SK-N-SH treated with all-trans-retinoic acid at 6 μM for 48 hours (cell line): ENCODE measurements at regions not wholly inside any gene's neighbourhood (a gene's known extent, or its start where the extent isn't known, plus 50 kb on each side); places are given as distances from the start of the nearest gene placed in this dataset.
"Not testable (repeated sequence)": the region's sequence is repeated elsewhere in the genome, so short reads cannot be mapped to it uniquely, and the experiment has no call there.

Experiments used
- ATAC-seq: fragments of 200-7000 bp; cut with Tn5 transposase; 3 replicates; pipeline ENCODE4 v1.9.1; 2020; ENCODE audit warnings: mild to moderate bottlenecking, moderate library complexity
- ARNTL ChIP-seq: fragments of 450-650 bp; formaldehyde crosslinking; IDR thresholded peaks from 2 replicates; pipeline ENCODE4 v1.5.0; 2020; ENCODE audit warnings: low read depth, mild to moderate bottlenecking, moderate library complexity, borderline replicate concordance
- BACH2 ChIP-seq: fragments of 250-450 bp; sonication (Bioruptor Pico); IDR thresholded peaks from 2 replicates; pipeline ENCODE4 v1.9.0; 2021; ENCODE audit warnings: mild to moderate bottlenecking, borderline replicate concordance
- CREB5 ChIP-seq: fragments of 250-450 bp; sonication (Bioruptor Pico); IDR thresholded peaks from 2 replicates; pipeline ENCODE4 v1.5.1; 2020; ENCODE audit warnings: low read depth, mild to moderate bottlenecking, moderate library complexity
- CSDC2 ChIP-seq: fragments of 250-450 bp; sonication (Bioruptor Pico); IDR thresholded peaks from 2 replicates; pipeline ENCODE4 v1.5.0; 2020; ENCODE audit warnings: mild to moderate bottlenecking, moderate library complexity
- ESRRG ChIP-seq: fragments of 250-450 bp; sonication (Bioruptor Pico); IDR thresholded peaks from 2 replicates; pipeline ENCODE4 v1.6.1; 2021; ENCODE audit warnings: mild to moderate bottlenecking
- GLIS3 ChIP-seq: fragments of 250-450 bp; sonication (Bioruptor Pico); IDR thresholded peaks from 2 replicates; pipeline ENCODE4 v1.5.0; 2020; ENCODE audit warnings: mild to moderate bottlenecking, moderate library complexity
- ISL1 ChIP-seq: fragments of 250-450 bp; sonication (Bioruptor Pico); IDR thresholded peaks from 2 replicates; pipeline ENCODE4 v2.1.2; 2022; ENCODE audit warnings: mild to moderate bottlenecking, moderate library complexity
- OSR1 ChIP-seq: fragments of 250-450 bp; sonication (Bioruptor Pico); IDR thresholded peaks from 2 replicates; pipeline ENCODE4 v1.8.0; 2022; ENCODE audit warnings: moderate library complexity, mild to moderate bottlenecking, inconsistent platforms
- PATZ1 ChIP-seq: fragments of 250-450 bp; sonication (Bioruptor Pico); IDR thresholded peaks from 2 replicates; pipeline ENCODE4 v1.8.0; 2020; ENCODE audit warnings: mild to moderate bottlenecking, moderate library complexity, borderline replicate concordance
- POU6F1 ChIP-seq: fragments of 250-450 bp; sonication (Bioruptor Pico); IDR thresholded peaks from 2 replicates; pipeline ENCODE4 v1.8.0; 2021; ENCODE audit warnings: low read depth, mild to moderate bottlenecking, moderate library complexity, borderline replicate concordance
- PPARA ChIP-seq: fragments of 250-450 bp; sonication (Bioruptor Pico); IDR thresholded peaks from 2 replicates; pipeline ENCODE4 v1.5.0; 2020; ENCODE audit warnings: mild to moderate bottlenecking, borderline replicate concordance
- RARB ChIP-seq: fragments of 250-450 bp; sonication (Bioruptor Pico); IDR thresholded peaks from 2 replicates; pipeline ENCODE4 v1.8.0; 2021; ENCODE audit warnings: mild to moderate bottlenecking, moderate library complexity
- SNAI2 ChIP-seq: fragments of 250-450 bp; sonication (Bioruptor Pico); IDR thresholded peaks from 2 replicates; pipeline ENCODE4 v1.5.0; 2020; ENCODE audit warnings: mild to moderate bottlenecking, moderate library complexity
- TCF4 ChIP-seq: fragments of 250-450 bp; sonication (Bioruptor Pico); IDR thresholded peaks from 2 replicates; pipeline ENCODE4 v1.8.0; 2021; ENCODE audit warnings: mild to moderate bottlenecking, moderate library complexity, borderline replicate concordance
- TOX ChIP-seq: fragments of 250-450 bp; sonication (Bioruptor Pico); IDR thresholded peaks from 2 replicates; pipeline ENCODE4 v1.8.0; 2021; ENCODE audit warnings: mild to moderate bottlenecking, moderate library complexity, borderline replicate concordance
- TSHZ2 ChIP-seq: fragments of 250-450 bp; sonication (Bioruptor Pico); IDR thresholded peaks from 2 replicates; pipeline ENCODE4 v1.5.0; 2020; ENCODE audit warnings: mild to moderate bottlenecking, moderate library complexity
- ZFP30 ChIP-seq: fragments of 450-650 bp; formaldehyde crosslinking; IDR thresholded peaks from 2 replicates; pipeline ENCODE4 v1.5.0; 2022; ENCODE audit warnings: mild to moderate bottlenecking, moderate library complexity
- ZNF70 ChIP-seq: fragments of 450-650 bp; formaldehyde crosslinking; IDR thresholded peaks from 2 replicates; pipeline ENCODE4 v1.5.0; 2020; ENCODE audit warnings: mild to moderate bottlenecking, moderate library complexity
- ZNF8 ChIP-seq: fragments of 450-650 bp; formaldehyde crosslinking; IDR thresholded peaks from 2 replicates; pipeline ENCODE4 v1.5.0; 2020; ENCODE audit warnings: mild to moderate bottlenecking, moderate library complexity
- TF ChIP-seq, protein P1 (sequence below): fragments of 250-450 bp; sonication (Bioruptor Pico); IDR thresholded peaks from 2 replicates; pipeline ENCODE4 v1.5.1; 2021; ENCODE audit warnings: mild to moderate bottlenecking, moderate library complexity

DNA sequence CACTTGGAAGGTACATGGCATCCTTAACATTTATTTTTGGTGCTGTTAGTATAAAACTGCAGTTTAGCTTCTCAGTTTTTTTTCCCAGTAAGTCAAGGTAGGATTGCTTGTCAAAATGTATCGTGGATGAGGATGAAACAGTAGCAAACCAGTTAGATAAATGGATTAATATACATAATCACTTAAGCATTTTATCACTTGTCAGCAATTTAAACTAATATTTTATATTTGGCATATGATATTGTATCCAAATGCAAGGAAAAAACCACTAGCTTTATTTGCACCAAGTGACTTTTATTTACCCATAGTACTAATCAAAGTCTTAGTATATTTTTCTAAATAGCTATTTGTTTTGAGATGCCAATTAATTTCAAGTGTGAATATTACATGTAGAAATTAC is 137.7 kb upstream of the XIRP2 start:
- ATAC-seq, result no peak
- TF ChIP-seq, protein P1, sequence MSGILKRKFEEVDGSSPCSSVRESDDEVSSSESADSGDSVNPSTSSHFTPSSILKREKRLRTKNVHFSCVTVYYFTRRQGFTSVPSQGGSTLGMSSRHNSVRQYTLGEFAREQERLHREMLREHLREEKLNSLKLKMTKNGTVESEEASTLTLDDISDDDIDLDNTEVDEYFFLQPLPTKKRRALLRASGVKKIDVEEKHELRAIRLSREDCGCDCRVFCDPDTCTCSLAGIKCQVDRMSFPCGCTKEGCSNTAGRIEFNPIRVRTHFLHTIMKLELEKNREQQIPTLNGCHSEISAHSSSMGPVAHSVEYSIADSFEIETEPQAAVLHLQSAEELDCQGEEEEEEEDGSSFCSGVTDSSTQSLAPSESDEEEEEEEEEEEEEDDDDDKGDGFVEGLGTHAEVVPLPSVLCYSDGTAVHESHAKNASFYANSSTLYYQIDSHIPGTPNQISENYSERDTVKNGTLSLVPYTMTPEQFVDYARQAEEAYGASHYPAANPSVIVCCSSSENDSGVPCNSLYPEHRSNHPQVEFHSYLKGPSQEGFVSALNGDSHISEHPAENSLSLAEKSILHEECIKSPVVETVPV (CRISPR knock-in tag), result no peak
- no peak for TF ChIP-seq CSDC2 (CRISPR knock-in tag)
- TF ChIP-seq OSR1 (CRISPR knock-in tag), result no peak
- TF ChIP-seq ISL1 (CRISPR knock-in tag), result no peak
- no peak for TF ChIP-seq TOX (CRISPR knock-in tag)
- no peak for TF ChIP-seq GLIS3 (CRISPR knock-in tag)
- no peak for TF ChIP-seq TCF4 (CRISPR knock-in tag)
- no peak for TF ChIP-seq ESRRG (CRISPR knock-in tag)
- no peak for TF ChIP-seq PPARA (CRISPR knock-in tag)
- no peak for TF ChIP-seq PATZ1 (CRISPR knock-in tag)
- no peak for TF ChIP-seq SNAI2 (CRISPR knock-in tag)
- no peak for TF ChIP-seq ZNF8 (CRISPR knock-in tag)
- no peak for TF ChIP-seq ZFP30 (CRISPR knock-in tag)
- TF ChIP-seq POU6F1 (CRISPR knock-in tag), result no peak
- TF ChIP-seq ZNF70 (CRISPR knock-in tag), result no peak
- no peak for TF ChIP-seq BACH2
- TF ChIP-seq RARB (CRISPR knock-in tag), result no peak
- no peak for TF ChIP-seq ARNTL
- TF ChIP-seq, all 23 proteins: peak for 0

- ATAC-seq, result not testable (repeated sequence)
Measured at GRCh38 chr2:166744117-166744516, 144.2 kb upstream of the XIRP2 start.

- ATAC-seq, result not testable (repeated sequence)
Measured at GRCh38 chr2:166743482-166743881, 144.8 kb upstream of the XIRP2 start.

DNA sequence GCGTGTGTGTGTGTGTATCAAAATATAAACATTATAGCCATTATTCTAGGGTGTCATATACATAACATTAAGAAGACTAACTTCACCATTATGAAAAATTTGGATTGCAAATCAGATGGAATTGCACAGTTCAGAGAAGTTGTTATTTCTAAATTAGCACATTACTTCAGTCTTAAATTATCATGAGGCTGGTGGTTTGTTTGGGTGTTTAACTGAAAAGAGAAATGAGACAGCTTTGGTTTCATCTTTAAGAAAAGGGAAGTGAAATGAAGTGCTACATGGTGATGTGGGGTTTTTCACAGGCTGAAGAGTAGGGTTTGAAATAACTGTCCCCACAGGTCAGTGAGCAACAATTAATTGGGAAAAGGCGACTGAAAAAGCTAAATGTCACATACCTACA is 161.2 kb upstream of the XIRP2 start:
- TF ChIP-seq ESRRG (CRISPR knock-in tag) (no peak), RARB (CRISPR knock-in tag) (no peak), ZNF70 (CRISPR knock-in tag) (no peak), TOX (CRISPR knock-in tag) (no peak), CREB5 (no peak), TSHZ2 (CRISPR knock-in tag) (no peak), TCF4 (CRISPR knock-in tag) (no peak), PATZ1 (CRISPR knock-in tag) (no peak), POU6F1 (CRISPR knock-in tag) (no peak), SNAI2 (CRISPR knock-in tag) (no peak), ZNF8 (CRISPR knock-in tag) (no peak), ISL1 (CRISPR knock-in tag) (no peak), PPARA (CRISPR knock-in tag) (no peak), OSR1 (CRISPR knock-in tag) (no peak), ARNTL (no peak)
- TF ChIP-seq, protein P1 (CRISPR knock-in tag), result no peak
- TF ChIP-seq, all 23 proteins: peak for 0
- no peak for ATAC-seq
